H1 (cell line): ENCODE measurements at regions not wholly inside any gene's neighbourhood (a gene's known extent, or its start where the extent isn't known, plus 50 kb on each side); places are given as distances from the start of the nearest gene placed in this dataset.

Experiments
- CHD1 ChIP-seq: IDR thresholded peaks from 2 replicates; pipeline ENCODE4 v1.6.1; 2012; ENCODE audit warnings: low read depth, low read length, improper control_type of control experiment
- POLR2AphosphoS5 ChIP-seq: IDR thresholded peaks from 2 replicates; pipeline ENCODE4 v1.6.1; 2011; ENCODE audit warnings: low read depth, low read length
- SP1 ChIP-seq: IDR thresholded peaks from 2 replicates; pipeline ENCODE4 v1.6.1; 2011; ENCODE audit warnings: low read depth, low read length
- ZNF274 ChIP-seq: IDR thresholded peaks from 2 replicates; pipeline ENCODE4 v1.7.0; 2012; ENCODE audit warnings: low read length, borderline replicate concordance; ENCODE audit errors: extremely low read depth
- TF ChIP-seq, protein P1 (sequence below): IDR thresholded peaks from 2 replicates; pipeline ENCODE4 v1.6.1; 2011; ENCODE audit warnings: low read length, improper control_type of control experiment
- TF ChIP-seq, protein P2 (sequence below), 3 experiments: IDR thresholded peaks; 1 replicate in 2 of 3; 2 replicates in 1 of 3; pipeline versions ENCODE4 v1.5.1 to v1.6.1; 2011; ENCODE audit warnings: low read length in 3 of 3, mild to moderate bottlenecking in 3 of 3, inconsistent platforms in 2 of 3, low read depth in 1 of 3, moderate library complexity in 1 of 3; ENCODE audit not compliant: insufficient read depth in 1 of 3; ENCODE audit errors: control extremely low read depth in 1 of 3

DNA sequence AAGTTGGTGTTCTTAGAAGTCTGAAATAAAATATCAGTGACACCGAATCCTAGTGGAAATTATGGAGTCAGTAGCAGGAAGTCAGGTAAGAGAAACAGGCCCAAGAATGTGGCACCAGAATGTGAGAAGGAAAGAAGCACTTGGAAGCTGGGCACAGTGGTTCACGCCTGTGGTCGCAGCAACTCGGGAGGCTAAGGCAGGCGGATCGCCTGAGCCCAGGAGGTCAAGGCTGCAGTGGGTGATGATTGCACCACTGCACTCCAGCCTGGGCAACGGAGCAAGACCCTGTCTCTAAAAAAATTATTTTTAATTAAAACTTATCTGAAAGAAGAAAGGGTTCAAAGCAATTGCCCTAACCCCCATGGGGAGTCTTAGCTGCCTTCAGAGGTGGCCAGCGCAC, 268.3 kb upstream of the SALL3 start:
- TF ChIP-seq, protein P1, sequence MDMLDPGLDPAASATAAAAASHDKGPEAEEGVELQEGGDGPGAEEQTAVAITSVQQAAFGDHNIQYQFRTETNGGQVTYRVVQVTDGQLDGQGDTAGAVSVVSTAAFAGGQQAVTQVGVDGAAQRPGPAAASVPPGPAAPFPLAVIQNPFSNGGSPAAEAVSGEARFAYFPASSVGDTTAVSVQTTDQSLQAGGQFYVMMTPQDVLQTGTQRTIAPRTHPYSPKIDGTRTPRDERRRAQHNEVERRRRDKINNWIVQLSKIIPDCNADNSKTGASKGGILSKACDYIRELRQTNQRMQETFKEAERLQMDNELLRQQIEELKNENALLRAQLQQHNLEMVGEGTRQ = no peak
- TF ChIP-seq POLR2AphosphoS5 = no peak
- TF ChIP-seq, protein P2, sequence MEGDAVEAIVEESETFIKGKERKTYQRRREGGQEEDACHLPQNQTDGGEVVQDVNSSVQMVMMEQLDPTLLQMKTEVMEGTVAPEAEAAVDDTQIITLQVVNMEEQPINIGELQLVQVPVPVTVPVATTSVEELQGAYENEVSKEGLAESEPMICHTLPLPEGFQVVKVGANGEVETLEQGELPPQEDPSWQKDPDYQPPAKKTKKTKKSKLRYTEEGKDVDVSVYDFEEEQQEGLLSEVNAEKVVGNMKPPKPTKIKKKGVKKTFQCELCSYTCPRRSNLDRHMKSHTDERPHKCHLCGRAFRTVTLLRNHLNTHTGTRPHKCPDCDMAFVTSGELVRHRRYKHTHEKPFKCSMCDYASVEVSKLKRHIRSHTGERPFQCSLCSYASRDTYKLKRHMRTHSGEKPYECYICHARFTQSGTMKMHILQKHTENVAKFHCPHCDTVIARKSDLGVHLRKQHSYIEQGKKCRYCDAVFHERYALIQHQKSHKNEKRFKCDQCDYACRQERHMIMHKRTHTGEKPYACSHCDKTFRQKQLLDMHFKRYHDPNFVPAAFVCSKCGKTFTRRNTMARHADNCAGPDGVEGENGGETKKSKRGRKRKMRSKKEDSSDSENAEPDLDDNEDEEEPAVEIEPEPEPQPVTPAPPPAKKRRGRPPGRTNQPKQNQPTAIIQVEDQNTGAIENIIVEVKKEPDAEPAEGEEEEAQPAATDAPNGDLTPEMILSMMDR (IDR thresholded peaks at IDR 0.05; ENCODE audit: control extremely low read depth in 1 of 3, insufficient read depth in 1 of 3, low read depth in 1 of 3, low read length in 3 of 3) = no peak
- TF ChIP-seq CHD1 = no peak
- no peak for TF ChIP-seq SP1
- no peak for TF ChIP-seq ZNF274
